NCI-H1092 treated with DMSO at 0.1 percent for 48 hours (cell line): ENCODE measurements at regions not wholly inside any gene's neighbourhood (a gene's known extent, or its start where the extent isn't known, plus 50 kb on each side); places are given as distances from the start of the nearest gene placed in this dataset.

Experiments
- DNase-seq: peaks from one replicate; lab custom pipeline; 2025; lab: John Stamatoyannopoulos, UW

DNA sequence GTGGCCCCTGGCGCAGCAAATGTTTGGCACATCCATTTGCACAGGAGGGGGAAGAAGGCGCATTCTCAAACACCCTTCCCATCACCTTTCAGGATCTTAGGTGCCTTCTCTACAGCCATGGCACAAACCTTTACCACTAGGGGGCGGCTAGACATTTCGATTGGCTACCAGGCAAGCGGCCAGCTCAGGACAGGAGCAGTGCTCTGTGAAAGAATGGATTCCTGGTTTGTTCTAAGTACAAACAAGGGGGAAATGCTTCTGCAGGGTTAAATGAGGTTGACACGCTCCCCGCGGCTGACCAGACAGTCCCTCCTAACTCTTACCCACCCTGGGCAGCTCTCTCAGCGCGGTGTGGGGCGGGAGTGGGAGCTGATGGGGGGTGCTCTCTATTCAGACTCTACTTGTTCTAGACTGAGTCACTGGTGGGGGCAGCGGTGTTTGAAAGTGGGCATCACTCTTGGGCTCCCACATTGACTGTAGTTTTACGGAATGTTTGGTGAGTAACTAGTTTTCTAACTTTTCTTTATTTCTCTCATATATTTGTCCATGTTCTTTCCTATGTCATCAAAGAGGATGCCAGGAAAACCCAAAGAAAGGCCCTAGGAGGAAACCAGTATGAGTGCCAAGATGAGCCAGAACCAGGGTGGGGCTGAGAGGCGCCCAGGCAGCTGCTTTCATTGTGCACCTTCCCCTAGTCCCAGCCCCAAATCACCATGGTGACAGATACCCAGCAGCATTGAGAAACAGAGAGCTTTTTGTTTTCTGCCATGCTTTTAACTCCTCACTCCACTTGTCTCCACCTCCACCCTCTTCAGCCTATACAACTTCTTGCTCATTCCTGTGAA, 61.4 kb upstream of the GPR158 start:
- peak; percentile 68 for DNase-seq

DNA sequence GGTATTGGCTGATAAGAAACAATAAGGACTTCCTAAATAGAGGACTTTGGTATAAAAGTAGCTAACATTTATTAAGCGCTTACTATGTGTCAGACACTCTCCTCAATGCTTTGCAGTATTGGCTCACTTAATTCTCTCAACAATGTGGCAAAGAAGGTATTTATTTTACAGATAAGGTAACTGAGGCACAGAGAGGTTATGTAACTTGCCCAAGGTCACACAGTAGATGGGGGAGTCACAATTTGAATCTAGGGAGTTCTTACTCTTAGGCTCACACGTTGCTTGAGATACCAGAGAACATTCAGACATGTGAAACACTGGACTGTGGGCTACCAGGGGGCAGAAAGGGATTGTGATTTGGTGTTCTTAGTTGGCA, 60.8 kb upstream of the GPR158 start:
- DNase-seq: no peak

- DNase-seq: no peak
These were observed 57.0 kb upstream of the GPR158 start for GRCh38 chr10:25117757-25118156.

- no peak for DNase-seq
These were observed 54.6 kb upstream of the GPR158 start for GRCh38 chr10:25120188-25120587.
